Sigmoid colon (tissue), 6 donors: ENCODE measurements at regions not wholly inside any gene's neighbourhood (a gene's known extent, or its start where the extent isn't known, plus 50 kb on each side); places are given as distances from the start of the nearest gene placed in this dataset.

Source experiments
- DNase-seq: peaks from one replicate; pipeline ENCODE4 v3.0.0-alpha.2; 2019
- H3K27ac ChIP-seq, 4 donors: fragments of 200-600 bp; sonication (generic); one replicate each; pipeline ENCODE4 v1.5.1; 2016 to 2019; ENCODE audit warnings: mild to moderate bottlenecking in 1 of 4
- H3K27me3 ChIP-seq, 3 donors: fragments of 200-600 bp; sonication (generic); one replicate each; pipeline ENCODE4 v1.5.1; 2019; ENCODE audit warnings: mild to moderate bottlenecking in 1 of 3
- H3K36me3 ChIP-seq, 4 donors: fragments of 200-600 bp; sonication (generic); one replicate each; pipeline ENCODE4 v1.5.1; 2016 to 2019
- H3K4me1 ChIP-seq, 4 donors: fragments of 200-600 bp; sonication (generic); one replicate each; pipeline ENCODE4 v1.5.1; 2017 to 2019
- H3K4me3 ChIP-seq, 4 donors: fragments of 200-600 bp; sonication (generic); one replicate each; pipeline ENCODE4 v1.5.1; 2017 to 2019; ENCODE audit warnings: mild to moderate bottlenecking in 2 of 4, moderate library complexity in 1 of 4
- H3K9me3 ChIP-seq, 4 donors: fragments of 200-600 bp in 3 of 4; sonication (generic) in 3 of 4; one replicate each; pipeline versions ENCODE4 v1.5.1 to v1.6.1; 2013 to 2019
- CTCF ChIP-seq, 4 experiments: fragments of 450-650 bp in 3 of 4; fragments of 200-600 bp in 1 of 4; IDR thresholded peaks; one replicate each; pipeline ENCODE4 v1.5.1; 2016 to 2019; ENCODE audit warnings: antibody characterized with exemption in 4 of 4, mild to moderate bottlenecking in 3 of 4, moderate library complexity in 2 of 4
- EP300 ChIP-seq, 4 donors: sonication (generic); formaldehyde crosslinking; IDR thresholded peaks; one replicate each; pipeline ENCODE4 v1.6.1; 2017; ENCODE audit warnings: antibody characterized with exemption in 4 of 4
- POLR2A ChIP-seq, 2 donors: fragments of 450-650 bp; IDR thresholded peaks; one replicate each; pipeline ENCODE4 v1.6.1; 2016; ENCODE audit warnings: antibody characterized with exemption in 2 of 2, mild to moderate bottlenecking in 2 of 2, moderate library complexity in 2 of 2
- POLR2AphosphoS5 ChIP-seq, 4 donors: sonication (generic); formaldehyde crosslinking; IDR thresholded peaks; one replicate each; pipeline ENCODE4 v1.6.1; 2017; ENCODE audit warnings: antibody characterized with exemption in 4 of 4
- WGBS, 2 donors: extraction: QIAGEN DNeasy Blood & Tissue Kit; methylation state at CpG; one replicate each; pipeline ENCODE4 v1.1.7; 2013; 5-methylcytosine and 5-hydroxymethylcytosine counted together
- intact Hi-C: fragments of 100-400 bp; cut with DNase I; formaldehyde crosslinking; loops from one replicate; pipeline ENCODE4 v1.15.1; 2023
- donor health status: healthy with polysubstance abuse.
- donor health status: healthy.

DNA sequence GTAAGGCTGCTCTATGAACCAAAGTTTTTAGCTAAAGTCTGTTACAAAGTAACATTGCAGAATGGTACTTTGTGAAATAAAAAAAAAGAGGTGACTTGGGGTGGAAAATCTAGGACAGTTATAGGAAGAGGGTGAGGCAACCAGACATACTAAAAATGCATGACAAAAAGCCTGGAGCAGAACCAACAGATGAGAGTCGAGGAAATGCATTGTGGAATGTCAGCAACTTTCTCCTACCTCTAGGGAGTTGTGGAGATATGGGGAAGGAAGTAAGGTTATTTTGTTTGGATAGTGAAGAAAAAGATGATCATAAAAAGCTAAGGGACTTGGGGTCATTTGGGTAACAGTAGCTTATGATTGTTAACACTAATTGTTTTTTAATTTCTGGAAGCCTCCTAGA is 295.6 kb downstream of the S1PR1 start:
- Histone ChIP-seq H3K4me3 (no peak overlapping the region), H3K36me3 (no peaks in the 10 kb centered on the region), H3K27me3 (no peaks in the 10 kb centered on the region), H3K27ac (no peak overlapping the region), H3K9me3 (no peaks in the 10 kb centered on the region), H3K4me1 (peaks cover 0 to 7% (median 0%) of the 10 kb centered on the region in 4 donors)
- WGBS, 2 donors, result 11 to 46% methylated on average over 1 of the region's 1 CpG
- DNase-seq, result no peak
- TF ChIP-seq EP300 (IDR thresholded peaks at IDR 0.05) (no peak), POLR2A (IDR thresholded peaks at IDR 0.05) (no peak), CTCF (IDR thresholded peaks at IDR 0.05) (no peak), POLR2AphosphoS5 (IDR thresholded peaks at IDR 0.05) (no peak)
- intact Hi-C loops, result no loop called here

- DNase-seq, result no peak
- Histone ChIP-seq H3K27me3 (no peaks in the 10 kb centered on the region), H3K4me1 (no peaks in the 10 kb centered on the region), H3K9me3 (no peaks in the 10 kb centered on the region), H3K4me3 (no peak overlapping the region), H3K36me3 (no peaks in the 10 kb centered on the region), H3K27ac (no peak overlapping the region)
- 76 to 83% methylated on average over 3 of the region's 3 CpGs for WGBS, 2 donors
- TF ChIP-seq CTCF (IDR thresholded peaks at IDR 0.05) (no peak), POLR2A (IDR thresholded peaks at IDR 0.05) (no peak), POLR2AphosphoS5 (IDR thresholded peaks at IDR 0.05) (no peak), EP300 (IDR thresholded peaks at IDR 0.05) (no peak)
- intact Hi-C loops, result no loop called here
These were observed 303.3 kb downstream of the S1PR1 start for GRCh38 chr1:101540161-101540560.

DNA sequence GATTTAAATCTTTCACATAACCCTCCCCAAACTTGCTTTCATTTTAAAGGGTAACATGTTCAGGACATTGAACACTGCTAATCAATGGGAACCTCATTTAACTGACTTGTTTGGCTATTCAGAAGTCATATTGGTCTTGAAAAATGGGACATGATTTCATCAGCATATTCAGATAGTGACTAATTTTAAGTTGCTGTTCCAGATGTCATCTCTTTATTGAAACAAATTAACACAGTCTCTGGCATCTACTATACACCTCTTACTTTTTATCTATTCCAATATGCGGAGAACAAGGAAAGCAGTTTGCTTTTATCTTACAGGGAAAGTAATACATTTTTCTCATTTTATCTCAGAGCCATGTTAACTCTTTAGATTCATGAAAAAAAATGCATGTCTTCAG is 310.1 kb downstream of the S1PR1 start:
- TF ChIP-seq POLR2AphosphoS5 (IDR thresholded peaks at IDR 0.05), result no peak
- no peak for TF ChIP-seq EP300 (IDR thresholded peaks at IDR 0.05)
- no peak for TF ChIP-seq CTCF (IDR thresholded peaks at IDR 0.05)
- no peak for TF ChIP-seq POLR2A (IDR thresholded peaks at IDR 0.05)
- no peak overlapping the region for H3K27ac ChIP-seq
- H3K36me3 ChIP-seq, result no peaks in the 10 kb centered on the region
- DNase-seq, result no peak
- 0% methylated on average over 1 of the region's 1 CpG for WGBS, 2 donors
- H3K4me3 ChIP-seq, result no peak overlapping the region
- intact Hi-C loops, result no loop called here
- H3K9me3 ChIP-seq, result no peaks in the 10 kb centered on the region
- H3K27me3 ChIP-seq, result no peaks in the 10 kb centered on the region
- peaks cover 0 to 9% (median 2%) of the 10 kb centered on the region in 4 donors for H3K4me1 ChIP-seq

DNA sequence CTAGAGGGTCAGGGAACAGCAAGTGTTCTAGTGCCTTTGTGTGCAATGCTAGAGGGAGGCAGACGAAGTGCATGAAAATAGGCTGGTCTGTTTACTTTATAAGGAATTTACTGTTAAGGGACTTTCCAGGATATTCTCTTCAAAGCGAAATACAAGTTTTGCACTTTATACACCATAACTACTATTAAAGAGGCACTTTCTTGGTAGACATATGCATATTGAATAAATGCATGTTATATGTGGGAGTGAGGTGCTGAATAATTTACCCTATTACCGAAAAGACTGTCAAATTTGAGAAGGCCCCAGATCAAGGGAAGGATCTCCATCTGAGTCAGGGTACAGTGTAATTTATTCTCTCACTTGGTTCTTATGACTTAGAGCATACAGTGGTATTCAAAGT is 310.5 kb downstream of the S1PR1 start:
- Histone ChIP-seq H3K27me3 (no peaks in the 10 kb centered on the region), H3K27ac (no peak overlapping the region), H3K36me3 (no peaks in the 10 kb centered on the region), H3K4me1 (peaks cover 0 to 9% (median 2%) of the 10 kb centered on the region in 4 donors), H3K9me3 (no peaks in the 10 kb centered on the region), H3K4me3 (no peak overlapping the region)
- DNase-seq, result no peak
- WGBS, 2 donors, result 39 to 65% methylated on average over 3 of the region's 3 CpGs
- intact Hi-C loops, result no loop called here
- no peak for TF ChIP-seq CTCF (IDR thresholded peaks at IDR 0.05)
- no peak for TF ChIP-seq EP300 (IDR thresholded peaks at IDR 0.05)

GRCh38 chr1:101548376-101548775 is 311.6 kb downstream of the S1PR1 start:
- no peak for TF ChIP-seq POLR2AphosphoS5 (IDR thresholded peaks at IDR 0.05)
- no peak for TF ChIP-seq EP300 (IDR thresholded peaks at IDR 0.05)
- TF ChIP-seq CTCF (IDR thresholded peaks at IDR 0.05), result no peak
- TF ChIP-seq POLR2A (IDR thresholded peaks at IDR 0.05), result no peak
- H3K4me1 ChIP-seq, result peaks cover 0 to 9% (median 2%) of the 10 kb centered on the region in 4 donors
- intact Hi-C loops, result no loop called here

More at GRCh38 chr1:101548376-101548775, 311.6 kb downstream of the S1PR1 start:
- H3K36me3 ChIP-seq, result no peaks in the 10 kb centered on the region
- DNase-seq, result no peak
- H3K4me3 ChIP-seq, result no peak overlapping the region
- no peaks in the 10 kb centered on the region for H3K27me3 ChIP-seq
- H3K27ac ChIP-seq, result no peak overlapping the region
- H3K9me3 ChIP-seq, result no peaks in the 10 kb centered on the region
